Mucosa of gallbladder (tissue), 1 donor: ENCODE measurements at regions not wholly inside any gene's neighbourhood (a gene's known extent, or its start where the extent isn't known, plus 50 kb on each side); places are given as distances from the start of the nearest gene placed in this dataset.
"Not testable (repeated sequence)": the region's sequence is repeated elsewhere in the genome, so short reads cannot be mapped to it uniquely, and the experiment has no call there.

Experiments used
- DNase-seq: peaks from one replicate; pipeline ENCODE4 v3.0.0-alpha.2; 2020; ENCODE audit warnings: low spot score
- donor health status: DM: no; HTN: no; CAD: no.

DNA sequence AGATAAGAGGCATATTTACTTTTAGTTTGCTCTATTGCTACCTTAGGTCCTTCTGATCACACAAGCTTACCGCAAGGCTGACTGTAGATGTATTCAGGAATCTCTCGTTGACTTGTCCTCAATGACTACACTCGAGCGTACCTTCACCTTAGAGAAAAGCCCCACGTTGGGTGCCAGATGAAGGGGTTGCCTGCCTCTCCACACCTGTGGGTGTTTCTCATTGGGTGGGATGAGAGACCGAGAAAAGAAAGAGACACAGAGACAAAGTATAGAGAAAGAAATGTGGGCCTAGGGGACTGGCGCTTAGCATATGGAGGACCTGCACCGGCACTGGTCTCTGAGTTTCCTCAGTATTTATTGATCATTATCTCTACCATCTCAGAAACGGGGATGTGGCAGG is 51.8 kb downstream of the ASCL4 start:
- DNase-seq = no peak

- DNase-seq = no peak
Observed at GRCh38 chr12:107829271-107829670, 54.8 kb downstream of the ASCL4 start.

- DNase-seq = no peak
Observed at GRCh38 chr12:107832441-107832840, 57.9 kb downstream of the ASCL4 start.

GRCh38 chr12:107840186-107840585 is 65.7 kb downstream of the ASCL4 start:
- DNase-seq = no peak

- no peak for DNase-seq
Observed at GRCh38 chr12:107843351-107844311, 69.1 kb downstream of the ASCL4 start.

DNA sequence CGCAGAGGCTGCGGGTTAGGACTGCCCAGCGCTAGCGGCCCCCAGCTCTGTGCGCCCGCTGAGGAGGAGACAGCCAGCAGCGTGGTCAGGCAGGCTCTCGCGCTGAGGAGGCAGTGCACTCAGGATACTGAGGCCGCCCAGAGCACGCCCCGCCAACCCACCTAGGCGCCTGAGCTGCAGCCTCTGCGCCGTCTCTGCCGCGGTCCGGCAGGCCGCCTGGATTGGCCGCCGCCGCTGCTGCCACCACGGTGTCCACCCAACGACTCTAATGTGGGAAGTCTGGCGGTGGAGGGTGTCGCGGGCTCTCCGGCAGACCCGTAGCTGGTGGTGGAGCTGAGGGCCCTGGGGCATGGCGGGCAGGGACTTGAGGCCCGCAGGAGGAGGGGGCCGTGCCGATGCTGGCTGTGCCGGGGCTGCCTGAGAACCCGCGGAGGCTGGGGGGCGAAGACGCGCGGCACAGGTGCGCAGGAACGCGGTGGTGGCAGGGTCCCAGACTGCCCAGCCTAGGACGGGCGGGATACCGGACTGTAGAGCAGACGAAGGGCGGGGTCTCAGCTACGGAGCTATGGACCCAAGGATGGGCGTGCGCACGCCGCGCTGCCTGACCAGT is 69.9 kb downstream of the ASCL4 start:
- no peak for DNase-seq

DNA sequence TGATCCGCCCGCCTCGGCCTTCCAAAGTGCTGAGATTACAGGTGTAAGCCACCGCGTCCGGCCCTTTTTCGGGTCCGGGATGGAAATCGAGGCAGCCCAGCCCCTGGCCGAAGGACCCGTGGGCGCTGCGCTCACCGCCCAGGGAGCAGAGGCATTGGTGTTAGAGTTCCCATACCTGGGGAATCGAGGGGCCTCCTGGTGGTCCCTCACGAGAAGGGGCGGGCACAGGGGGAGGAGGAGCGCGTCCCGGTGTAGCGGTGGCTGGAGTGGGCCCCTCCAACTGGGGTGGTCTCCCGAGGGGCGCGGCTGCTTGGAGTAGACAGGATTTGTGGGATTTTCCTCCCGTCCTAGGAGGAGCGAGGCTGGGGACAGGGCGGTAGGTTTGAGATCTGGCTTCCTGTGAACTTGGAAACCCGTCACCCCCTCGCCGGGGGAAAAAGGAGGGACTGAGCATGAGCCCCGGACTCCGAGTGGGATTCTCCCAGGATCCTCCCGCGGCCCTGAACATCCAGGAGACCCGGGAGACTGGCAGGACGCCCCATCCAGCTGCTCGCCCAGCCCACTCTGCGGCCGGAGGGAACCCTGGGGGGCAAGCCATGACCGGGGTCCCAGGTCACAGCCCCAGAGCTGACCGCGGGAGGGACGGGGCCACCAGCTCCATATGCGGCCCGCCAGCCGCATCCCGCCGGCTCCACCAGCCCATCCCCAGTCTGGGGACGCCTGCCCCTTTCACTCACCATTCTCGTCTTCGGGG is 70.9 kb downstream of the ASCL4 start:
- no peak for DNase-seq

DNA sequence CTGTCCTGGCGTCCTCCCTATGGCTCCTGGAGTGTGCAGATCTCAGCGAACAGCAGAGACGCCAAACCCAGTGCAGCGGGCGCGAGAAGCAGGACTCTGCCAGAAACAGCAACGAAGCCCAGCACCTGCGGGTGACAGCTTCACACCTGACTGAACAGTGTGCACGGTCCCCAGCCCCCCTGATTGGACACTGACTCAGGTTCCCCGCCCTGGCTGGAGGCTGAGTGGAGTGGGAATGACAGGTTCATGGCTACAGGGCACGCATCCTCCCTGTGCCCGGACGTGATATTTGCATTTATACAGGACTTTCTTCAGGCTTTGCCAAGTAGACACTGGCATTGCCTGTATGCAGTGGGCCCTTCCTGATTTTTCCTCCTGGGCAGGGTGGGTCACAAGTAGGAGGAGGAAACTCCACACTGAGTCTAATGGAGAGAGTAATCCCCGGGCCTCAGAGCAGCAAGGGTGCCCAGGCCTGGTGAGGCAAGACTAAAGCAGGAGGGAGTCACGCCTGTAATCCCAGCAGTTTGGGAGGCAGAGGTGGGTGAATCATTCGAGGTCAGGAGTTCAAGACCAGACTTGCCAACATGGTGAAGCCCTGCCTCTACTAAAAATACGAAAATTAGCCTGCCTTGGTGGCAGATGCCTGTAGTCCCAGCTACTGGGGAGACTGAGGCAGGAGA is 71.6 kb downstream of the ASCL4 start:
- no peak for DNase-seq

- DNase-seq = no peak
Observed at GRCh38 chr12:107847430-107847829, 72.9 kb downstream of the ASCL4 start.

- no peak for DNase-seq
Observed at GRCh38 chr12:107847830-107848229, 73.3 kb downstream of the ASCL4 start.

GRCh38 chr12:107853479-107853878 is 79.0 kb downstream of the ASCL4 start:
- DNase-seq = no peak

- DNase-seq = no peak
Observed at GRCh38 chr12:107855471-107855870, 81.0 kb downstream of the ASCL4 start.

- no peak for DNase-seq
Observed at GRCh38 chr12:107856096-107856495, 81.6 kb downstream of the ASCL4 start.

GRCh38 chr12:107857191-107857590 is 82.7 kb downstream of the ASCL4 start:
- DNase-seq = no peak

DNA sequence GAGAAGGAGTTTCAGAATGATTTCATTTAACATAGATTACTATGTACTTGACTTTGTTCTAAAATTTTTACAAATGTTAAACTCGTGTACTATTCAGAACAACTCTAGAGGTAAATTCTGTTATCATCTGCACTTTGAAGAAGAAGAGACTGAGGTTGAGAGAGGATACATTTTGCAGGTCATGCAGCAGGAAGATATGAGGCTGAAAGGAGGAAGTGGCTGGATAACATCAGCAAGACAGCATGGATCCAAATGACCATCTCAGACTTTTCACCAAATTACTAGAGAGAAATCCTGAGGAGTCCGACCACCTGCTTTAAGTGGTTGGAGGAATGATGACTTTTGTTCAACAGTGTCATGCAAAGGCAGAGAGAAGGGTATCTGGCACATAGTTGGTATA is 84.9 kb downstream of the ASCL4 start:
- DNase-seq = no peak

GRCh38 chr12:107864235-107864634 is 89.7 kb downstream of the ASCL4 start:
- DNase-seq = no peak

DNA sequence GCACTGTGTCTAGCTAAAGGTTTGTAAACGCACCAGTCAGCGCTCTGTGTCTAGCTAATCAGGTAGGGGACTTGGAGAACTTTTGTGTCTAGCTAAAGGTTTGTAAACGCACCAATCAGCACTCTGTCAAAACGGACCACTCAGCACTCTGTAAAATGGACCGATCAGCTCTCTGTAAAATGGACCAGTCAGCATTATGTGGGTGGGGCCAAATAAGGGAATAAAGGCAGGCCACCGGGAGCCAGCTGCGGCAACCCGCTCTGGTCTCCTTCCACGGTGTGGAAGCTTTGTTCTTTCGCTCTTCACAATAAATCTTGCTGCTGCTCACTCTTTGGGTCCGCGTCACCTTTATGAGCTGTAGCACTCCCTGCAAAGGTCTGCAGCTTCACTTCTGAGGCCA is 90.2 kb downstream of the ASCL4 start:
- not testable (repeated sequence) for DNase-seq

DNA sequence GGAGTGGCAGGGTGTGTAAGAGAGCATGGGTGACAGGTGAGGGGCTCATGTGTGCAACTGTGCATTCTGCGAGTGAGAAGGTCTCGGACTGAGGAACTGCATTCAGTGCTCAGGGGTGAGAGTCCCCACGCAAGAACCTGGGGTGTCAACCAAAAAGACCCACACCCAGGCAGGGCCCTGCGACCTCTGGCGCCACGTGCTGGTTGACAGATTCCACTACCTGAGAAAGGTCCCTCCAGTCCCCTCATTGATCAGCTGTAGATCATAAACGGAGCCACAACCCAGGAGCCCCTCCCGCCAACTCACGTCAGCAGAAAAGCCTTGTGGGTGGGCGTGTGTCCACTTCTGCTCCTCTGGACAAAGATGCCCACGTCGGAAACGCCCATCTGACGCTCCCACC is 98.7 kb downstream of the ASCL4 start:
- DNase-seq = no peak

DNA sequence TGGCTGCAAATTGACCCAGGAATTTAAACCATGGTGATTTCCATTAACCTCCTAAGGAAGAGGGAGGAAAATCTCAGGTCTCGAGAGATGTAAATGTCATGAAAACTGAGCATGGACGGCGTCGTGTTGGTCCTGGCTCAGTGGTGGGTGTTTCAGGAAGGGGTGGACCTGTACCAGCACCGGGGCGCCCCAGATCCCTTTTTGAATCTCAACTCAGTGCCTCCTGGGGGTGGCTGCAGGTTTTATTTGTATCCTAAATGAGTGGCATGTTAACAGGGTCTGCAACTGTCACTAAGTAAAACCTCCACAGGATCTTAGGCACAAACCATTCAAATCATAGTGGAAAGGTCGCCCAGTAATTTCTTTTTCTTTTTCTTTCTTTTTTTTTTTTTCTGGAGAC is 101.3 kb downstream of the ASCL4 start:
- DNase-seq = no peak

DNA sequence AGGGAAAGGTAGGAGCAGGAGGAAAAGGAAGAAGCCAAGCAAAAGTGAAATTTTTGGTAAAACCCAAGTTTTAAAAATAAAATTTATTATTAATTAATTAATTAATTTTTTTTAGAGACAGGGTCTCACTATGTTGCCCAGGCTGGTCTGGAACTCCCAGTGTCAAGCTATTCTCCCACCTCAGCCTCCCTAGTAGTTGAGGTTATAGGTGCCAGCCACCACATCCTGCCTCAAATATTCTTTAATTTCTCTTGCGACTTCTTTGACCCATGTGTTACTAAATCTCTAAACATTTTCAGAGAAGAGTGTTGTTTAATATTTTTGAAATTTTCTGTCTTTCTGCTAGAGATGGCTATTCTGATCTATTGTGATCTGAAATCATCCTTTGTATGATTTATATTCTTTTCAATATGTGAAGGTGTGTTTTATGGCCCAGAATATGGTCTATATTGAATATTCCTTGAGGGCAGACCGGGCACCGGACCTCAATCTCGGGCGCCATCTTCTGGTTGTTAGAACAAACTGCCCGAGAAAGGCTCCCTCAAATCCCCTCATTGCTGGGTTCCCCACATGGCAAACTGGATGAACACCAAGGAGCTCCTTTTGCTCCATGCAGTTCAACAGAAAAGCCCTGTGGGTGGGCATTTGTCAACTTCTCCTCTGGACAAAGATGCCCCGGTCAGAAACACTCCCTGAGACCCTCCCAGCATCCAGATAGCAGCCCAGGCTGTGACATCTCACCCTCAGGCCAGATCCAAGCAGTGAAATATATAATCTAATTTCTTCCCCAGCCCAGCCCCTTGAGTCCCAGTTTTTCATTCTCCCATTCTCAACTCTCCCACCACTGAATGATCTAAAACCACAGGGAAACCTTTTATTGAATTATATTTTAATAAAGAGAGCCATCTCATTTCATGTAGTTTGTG is 110.5 kb downstream of the ASCL4 start:
- DNase-seq = peak; percentile 46

GRCh38 chr12:107888789-107889188 is 114.3 kb downstream of the ASCL4 start:
- no peak for DNase-seq
